ENCODE measurements at regions not wholly inside any gene's neighbourhood (a gene's known extent, or its start where the extent isn't known, plus 50 kb on each side); places are given as distances from the start of the nearest gene placed in this dataset.

DNA sequence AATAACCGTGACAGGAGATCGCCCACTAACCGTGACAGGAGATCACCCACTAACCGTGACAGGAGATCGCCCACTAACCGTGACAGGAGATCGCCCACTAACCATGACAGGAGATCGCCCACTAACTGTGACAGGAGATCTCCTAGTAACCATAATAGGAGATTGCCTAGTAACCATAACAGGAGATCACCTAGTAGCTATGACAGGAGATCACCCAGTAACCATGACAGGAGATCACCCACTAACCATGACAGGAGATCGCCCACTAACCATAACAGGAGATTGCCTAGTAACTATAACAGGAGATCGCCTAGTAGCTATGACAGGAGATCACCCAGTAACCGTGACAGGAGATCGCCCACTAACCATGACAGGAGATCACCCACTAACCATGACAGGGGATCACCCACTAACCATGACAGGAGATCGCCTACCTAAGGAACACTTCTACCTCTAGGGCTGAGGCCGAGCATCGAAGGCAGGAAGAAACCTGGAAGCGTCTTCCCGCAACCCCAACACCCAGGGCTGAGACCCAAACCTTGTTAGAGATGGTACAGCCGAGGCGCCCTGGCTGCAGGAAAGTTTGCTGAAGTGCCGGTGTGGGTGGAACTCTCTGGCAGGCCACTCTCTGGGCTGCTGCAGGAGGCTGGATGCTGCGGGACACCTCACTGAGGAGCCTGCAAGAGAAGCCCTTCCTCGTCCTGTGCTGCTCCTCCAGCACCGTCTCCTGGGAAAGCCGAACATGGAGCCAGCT, 67.5 kb upstream of the THY1 start:
- no peak for DNase-seq (ENCODE audit: low spot score)

GRCh38 chr11:119489087-119489486, 66.1 kb upstream of the THY1 start:
- DNase-seq (ENCODE audit: low spot score), result no peak

GRCh38 chr11:119488256-119488995, 65.5 kb upstream of the THY1 start:
- no peak for DNase-seq (ENCODE audit: low spot score)

GRCh38 chr11:119486691-119487259, 63.8 kb upstream of the THY1 start:
- DNase-seq (ENCODE audit: low spot score), result no peak

GRCh38 chr11:119486016-119486415, 63.0 kb upstream of the THY1 start:
- no peak for DNase-seq (ENCODE audit: low spot score)

DNA sequence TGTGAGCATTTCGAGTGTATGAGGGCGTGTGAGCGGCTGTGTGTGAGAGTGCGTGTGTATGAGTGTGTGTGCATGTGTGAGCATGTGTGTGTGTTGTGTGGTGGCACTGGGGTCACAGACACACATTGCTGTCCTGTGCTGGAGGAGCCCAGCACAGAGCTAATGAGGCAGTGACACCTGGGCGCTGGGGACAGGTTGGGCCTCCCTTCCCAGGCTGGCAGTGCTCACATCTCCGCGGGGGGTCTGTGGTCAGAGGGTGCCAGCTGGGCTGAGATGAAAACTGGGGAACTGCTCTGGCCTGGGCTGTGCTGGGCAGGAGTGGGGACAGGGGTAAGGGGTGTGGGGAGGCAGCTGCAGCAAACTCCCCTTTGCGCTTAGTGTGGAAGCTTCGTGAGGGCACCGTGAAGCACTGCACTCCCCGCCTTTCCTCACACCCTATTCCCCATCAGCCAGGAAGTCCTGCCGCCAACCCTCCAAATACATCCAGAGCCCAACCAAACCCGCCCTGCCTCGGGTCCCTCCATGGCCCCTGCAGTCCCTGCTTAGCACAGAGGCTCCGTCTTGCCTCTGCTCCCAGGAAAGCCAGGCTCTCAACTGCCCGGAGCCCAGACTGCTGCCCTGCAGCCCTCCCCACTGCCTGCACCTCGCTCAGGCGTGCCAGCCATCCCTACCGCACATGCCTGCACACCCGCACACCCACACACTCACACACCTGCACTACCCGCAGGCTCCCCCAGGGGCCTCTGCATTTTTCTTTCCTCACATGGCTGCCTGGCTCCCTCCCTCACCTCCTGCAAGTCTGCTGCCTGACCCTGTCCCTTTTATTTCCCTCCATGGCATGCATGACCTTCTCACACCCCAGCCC, 62.0 kb upstream of the THY1 start:
- no peak for DNase-seq (ENCODE audit: low spot score)

DNA sequence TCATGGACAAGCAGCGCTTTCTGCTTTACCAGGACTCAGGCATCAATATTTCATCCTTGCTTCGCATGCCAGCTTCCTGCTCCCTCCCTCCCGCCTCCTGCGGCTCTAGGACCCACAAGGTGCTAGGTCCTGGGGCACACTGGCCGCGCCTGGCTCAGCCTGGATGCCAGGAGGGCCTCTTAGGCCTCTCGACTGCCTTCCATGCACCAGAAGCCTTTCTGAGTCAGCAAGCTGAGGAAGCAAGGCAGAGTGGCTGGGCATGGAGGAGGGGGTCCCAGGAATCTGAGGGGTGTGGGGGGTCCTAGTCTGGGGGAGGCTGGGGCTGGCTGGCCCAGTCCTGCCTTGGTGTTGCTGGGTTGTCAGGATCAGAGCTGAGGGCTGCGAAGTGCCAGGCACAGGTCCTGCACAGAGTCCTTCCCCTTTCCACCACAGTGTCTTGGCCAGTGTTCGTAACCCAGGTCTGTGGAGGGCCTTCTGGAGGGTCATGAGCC, 61.0 kb upstream of the THY1 start:
- no peak for DNase-seq (ENCODE audit: low spot score)

GRCh38 chr11:119483341-119483880, 60.4 kb upstream of the THY1 start:
- DNase-seq (ENCODE audit: low spot score), result no peak

DNA sequence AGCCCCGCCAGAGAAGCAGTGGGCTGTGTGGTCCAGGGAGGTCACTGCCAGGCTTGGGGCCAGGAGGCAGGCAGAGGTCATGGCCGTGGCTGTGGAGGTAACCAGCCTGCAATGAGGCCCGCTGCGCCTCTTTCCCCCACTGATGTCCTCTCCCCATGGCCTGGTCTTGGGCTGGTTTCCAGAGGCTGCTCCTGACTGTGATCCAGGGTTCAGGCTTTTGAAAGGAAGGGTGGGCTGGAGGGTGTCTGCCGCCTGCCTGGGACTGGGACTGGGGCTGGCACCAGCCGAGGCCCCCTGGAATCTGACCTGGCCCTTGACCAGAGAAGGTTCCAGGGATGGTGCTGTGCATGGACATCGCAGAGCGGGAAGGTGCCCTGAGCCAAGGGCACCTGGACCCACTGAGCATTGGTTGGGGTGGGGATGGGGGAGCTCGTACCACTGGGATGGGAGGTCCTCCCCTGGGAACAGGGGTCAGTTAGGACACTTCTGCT, 59.6 kb upstream of the THY1 start:
- no peak for DNase-seq (ENCODE audit: low spot score)

- DNase-seq (ENCODE audit: low spot score), result no peak
Observed at GRCh38 chr11:119481667-119482400, 58.9 kb upstream of the THY1 start.

DNA sequence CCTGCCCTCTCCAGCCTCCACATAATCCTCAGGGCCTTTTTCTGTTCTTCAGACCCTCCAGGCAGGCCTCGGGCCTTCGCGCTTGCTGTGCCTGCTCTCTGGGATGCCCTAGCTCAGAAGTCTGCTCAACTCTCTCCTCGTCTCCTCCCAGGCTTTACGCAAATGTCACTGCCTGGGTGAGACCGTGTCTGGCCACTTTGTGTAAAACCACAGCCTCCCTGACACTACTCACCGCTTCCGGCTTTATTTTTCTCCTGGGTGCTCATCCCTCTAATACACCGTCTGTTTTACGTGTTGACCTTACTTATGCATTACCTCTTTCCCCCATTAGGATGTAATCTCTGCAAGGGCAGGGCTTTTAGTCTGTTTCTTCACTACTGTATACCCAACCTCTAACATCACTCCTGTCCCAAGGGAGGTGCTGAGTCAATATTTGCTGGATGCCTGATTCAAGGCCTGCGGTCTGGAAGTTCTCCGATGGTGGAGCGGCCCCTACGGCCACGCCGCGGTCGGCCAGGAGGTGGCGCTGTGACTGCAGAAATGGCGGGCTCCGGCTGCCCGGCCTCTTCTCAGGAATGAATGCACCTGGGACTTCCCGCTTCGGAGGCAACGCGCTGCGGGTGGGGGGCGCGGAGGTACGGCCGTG, 58.2 kb upstream of the THY1 start:
- DNase-seq (ENCODE audit: low spot score), result peak; percentile 94

DNA sequence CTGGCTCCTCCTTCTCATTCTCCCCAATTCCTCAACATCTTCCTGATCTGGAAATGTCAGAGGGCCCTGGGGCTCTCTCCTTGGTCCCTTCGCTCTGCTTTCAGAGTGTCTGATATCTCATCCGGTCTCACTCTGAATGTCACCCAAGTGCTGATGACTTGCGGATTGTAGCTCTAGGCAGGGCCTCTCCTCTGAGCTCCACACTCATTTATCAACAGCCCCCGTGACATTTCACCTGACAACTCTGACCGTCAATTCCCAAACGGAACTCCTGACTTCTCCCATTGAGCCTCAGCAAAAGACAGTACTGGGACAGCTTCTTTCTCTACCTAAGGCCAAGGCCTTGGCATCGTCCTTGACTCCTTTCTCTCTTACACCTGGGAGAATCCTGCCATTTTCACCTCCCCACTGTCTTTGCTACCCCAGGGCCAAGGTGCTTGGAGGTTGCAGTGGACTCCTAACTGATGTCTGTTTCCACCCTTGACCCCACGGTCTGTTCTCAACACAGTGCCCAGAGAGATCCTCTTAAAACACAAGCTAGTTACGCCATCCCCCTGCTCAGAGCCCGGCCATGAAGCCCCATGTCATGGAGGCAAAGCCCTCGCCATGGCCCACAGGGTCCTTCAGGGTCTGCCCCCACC, 57.5 kb upstream of the THY1 start:
- no peak for DNase-seq (ENCODE audit: low spot score)

- no peak for DNase-seq (ENCODE audit: low spot score)
Observed at GRCh38 chr11:119479685-119480275, 56.8 kb upstream of the THY1 start.

DNA sequence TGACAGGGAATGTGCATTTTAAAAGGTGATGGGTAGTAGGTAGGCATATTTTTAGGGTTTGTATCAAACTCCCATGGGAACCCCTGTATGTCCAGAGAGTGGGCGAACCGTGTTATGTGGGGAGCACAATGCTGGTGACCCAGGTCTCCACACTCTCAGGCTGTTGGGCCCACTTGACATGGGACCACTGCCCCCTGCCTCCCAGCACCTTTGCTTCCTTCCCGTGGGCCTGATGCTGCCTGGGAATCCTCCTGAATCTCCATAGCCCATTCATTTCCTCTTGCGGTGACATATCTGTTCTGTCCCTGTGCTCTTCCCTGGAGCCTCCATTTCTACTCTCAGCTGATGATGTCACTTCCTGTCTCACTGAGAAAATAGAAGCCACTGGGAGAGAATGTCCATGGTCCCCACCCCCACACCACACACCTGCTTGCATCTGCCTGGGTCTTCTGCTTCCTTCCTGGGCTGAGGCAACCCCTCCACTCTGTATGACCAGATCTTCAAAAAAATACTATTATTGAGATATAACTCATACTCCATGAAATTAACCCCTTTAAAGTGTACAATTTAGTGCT, 55.8 kb upstream of the THY1 start:
- no peak for DNase-seq (ENCODE audit: low spot score)

- DNase-seq (ENCODE audit: low spot score), result no peak
Observed at GRCh38 chr11:119476666-119477331, 53.8 kb upstream of the THY1 start.

DNA sequence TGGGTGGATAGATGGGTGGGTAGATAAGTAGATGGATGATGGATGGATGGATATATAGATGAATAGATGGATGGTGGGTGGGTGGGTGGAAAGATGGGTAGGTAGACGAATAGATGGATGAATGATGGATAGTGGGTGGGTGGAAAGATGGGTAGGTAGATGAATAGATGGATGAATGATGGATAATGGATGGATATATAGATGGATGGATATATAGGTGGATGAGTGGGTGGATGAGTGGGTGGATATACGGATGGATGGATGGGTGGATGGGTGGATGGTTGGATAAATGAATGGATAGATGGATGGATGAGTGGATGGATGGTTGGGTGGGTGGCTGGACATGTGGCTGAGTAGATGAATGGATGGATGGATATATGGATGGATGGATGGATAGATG, 53.1 kb upstream of the THY1 start:
- no peak for DNase-seq (ENCODE audit: low spot score)

DNA sequence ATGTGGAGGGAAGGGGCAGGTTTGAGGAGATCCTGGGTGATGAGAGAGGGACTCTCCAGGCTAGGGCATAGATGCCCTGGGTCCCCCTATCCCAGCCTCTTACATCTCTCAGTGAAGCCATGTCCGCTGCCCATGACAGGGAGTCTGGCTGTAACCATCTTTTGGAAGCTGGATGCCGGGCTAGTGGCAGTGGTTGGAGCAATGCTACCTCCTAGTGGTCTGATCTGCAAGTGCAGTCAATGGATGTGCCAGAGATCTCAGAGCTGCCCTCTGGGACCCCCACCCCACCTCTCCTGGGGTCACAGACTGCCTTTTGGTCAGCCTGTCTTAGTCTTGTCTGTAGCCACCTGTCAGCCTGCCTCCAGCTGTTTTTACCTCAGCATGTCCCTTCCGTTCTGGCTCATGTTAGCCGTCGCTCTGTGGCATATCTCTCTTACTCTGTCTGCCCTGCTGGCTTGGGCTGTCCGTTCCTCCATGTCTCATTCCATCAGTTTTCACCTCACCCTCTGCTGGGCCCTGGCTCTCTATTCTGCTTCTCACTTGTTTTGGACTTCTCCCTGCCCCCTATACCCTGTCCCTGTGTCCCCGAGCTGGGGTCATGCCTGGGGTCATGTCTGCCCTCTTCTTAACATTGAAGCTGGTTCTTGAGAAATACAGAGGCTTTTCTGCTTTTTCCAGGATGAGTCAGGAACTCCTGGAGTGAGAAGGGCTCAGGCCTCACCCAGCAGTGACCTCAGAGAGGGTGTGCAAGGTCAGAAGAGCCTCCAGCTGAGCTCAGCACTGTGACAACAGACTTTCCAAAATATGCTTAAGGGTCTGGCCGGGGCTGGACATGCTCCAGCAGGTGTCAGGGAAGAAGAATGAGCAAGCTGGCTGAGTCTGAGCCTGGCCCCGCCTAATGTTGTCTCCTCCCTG, 52.0 kb upstream of the THY1 start:
- peak; percentile 82 for DNase-seq (ENCODE audit: low spot score)

Measured in D341Med (cell line).